ENCODE measurements at regions not wholly inside any gene's neighbourhood (a gene's known extent, or its start where the extent isn't known, plus 50 kb on each side); places are given as distances from the start of the nearest gene placed in this dataset.

GRCh38 chr16:9499941-9500593 lies 408.6 kb downstream of the HAPSTR1 start:
- H3K27me3 ChIP-seq (ENCODE audit: control insufficient read depth, insufficient read depth, low read length): no peaks in the 10 kb centered on the region

GRCh38 chr16:9500872-9501271 lies 409.4 kb downstream of the HAPSTR1 start:
- Mint-ChIP-seq H3K9me3 (peaks cover 0 to 3% of the 10 kb centered on the region in 2 donors), H3K4me3 (no peak overlapping the region), H3K27me3 (ENCODE audit: low read depth in 2 of 2) (no peaks in the 10 kb centered on the region), H3K36me3 (no peaks in the 10 kb centered on the region), H3K4me1 (no peaks in the 10 kb centered on the region), H3K27ac (no peak overlapping the region)
- H3K4me1 ChIP-seq (ENCODE audit: control insufficient read depth, insufficient read depth, low read length): no peaks in the 10 kb centered on the region
- peaks cover 4% of the 10 kb centered on the region for H3K9me3 ChIP-seq (ENCODE audit: control insufficient read depth, insufficient read depth, low read length)
- no peaks in the 10 kb centered on the region for H3K36me3 ChIP-seq (ENCODE audit: control insufficient read depth, insufficient read depth, low read length)
- DNase-seq (no peak), ATAC-seq (no peak)
- no peak overlapping the region for H3K27ac ChIP-seq (ENCODE audit: low read length)
- no peaks in the 10 kb centered on the region for H3K27me3 ChIP-seq (ENCODE audit: control insufficient read depth, insufficient read depth, low read length)
- intact Hi-C loops (cut with micrococcal nuclease): no loop called here
- no peak overlapping the region for H3K4me3 ChIP-seq (ENCODE audit: low read length)
- WGBS (ENCODE audit: insufficient coverage): 71% methylated on average over 2 of the region's 2 CpGs
- TF ChIP-seq CTCF (IDR thresholded peaks at IDR 0.05): no peak

More at GRCh38 chr16:9499941-9500593, 408.6 kb downstream of the HAPSTR1 start:
- Mint-ChIP-seq H3K9me3 (peaks cover 0 to 3% of the 10 kb centered on the region in 2 donors), H3K36me3 (no peaks in the 10 kb centered on the region), H3K27me3 (ENCODE audit: low read depth in 2 of 2) (no peaks in the 10 kb centered on the region), H3K4me3 (no peak overlapping the region), H3K27ac (no peak overlapping the region), H3K4me1 (no peaks in the 10 kb centered on the region)
- Histone ChIP-seq H3K36me3 (ENCODE audit: control insufficient read depth, insufficient read depth, low read length) (no peaks in the 10 kb centered on the region), H3K4me1 (ENCODE audit: control insufficient read depth, insufficient read depth, low read length) (no peaks in the 10 kb centered on the region), H3K9me3 (ENCODE audit: control insufficient read depth, insufficient read depth, low read length) (peaks cover under 1% of the 10 kb centered on the region), H3K4me3 (ENCODE audit: low read length) (no peak overlapping the region), H3K27ac (ENCODE audit: low read length) (no peak overlapping the region)
- intact Hi-C loops (cut with micrococcal nuclease): no loop called here
- TF ChIP-seq CTCF (IDR thresholded peaks at IDR 0.05): no peak
- ATAC-seq (no peak), DNase-seq (no peak)
- 17% methylated on average over 1 of the region's 1 CpG for WGBS (ENCODE audit: insufficient coverage)

GRCh38 chr16:9503251-9503984 lies 412.0 kb downstream of the HAPSTR1 start:
- no peak for TF ChIP-seq CTCF (IDR thresholded peaks at IDR 0.05)
- no peaks in the 10 kb centered on the region for H3K4me1 Mint-ChIP-seq
- ATAC-seq: no peak

More at GRCh38 chr16:9503251-9503984, 412.0 kb downstream of the HAPSTR1 start:
- H3K27me3 ChIP-seq (ENCODE audit: control insufficient read depth, insufficient read depth, low read length): no peaks in the 10 kb centered on the region
- intact Hi-C loops (cut with micrococcal nuclease): no loop called here
- DNase-seq: no peak
- H3K9me3 ChIP-seq (ENCODE audit: control insufficient read depth, insufficient read depth, low read length): peaks cover 4% of the 10 kb centered on the region
- Mint-ChIP-seq H3K4me3 (no peak overlapping the region), H3K27ac (no peak overlapping the region), H3K27me3 (ENCODE audit: low read depth in 2 of 2) (no peaks in the 10 kb centered on the region), H3K9me3 (peaks cover 1 to 3% of the 10 kb centered on the region in 2 donors), H3K36me3 (no peaks in the 10 kb centered on the region)
- WGBS (ENCODE audit: insufficient coverage): 52% methylated on average over 3 of the region's 3 CpGs
- H3K4me1 ChIP-seq (ENCODE audit: control insufficient read depth, insufficient read depth, low read length): no peaks in the 10 kb centered on the region
- no peaks in the 10 kb centered on the region for H3K36me3 ChIP-seq (ENCODE audit: control insufficient read depth, insufficient read depth, low read length)
- no peak overlapping the region for H3K27ac ChIP-seq (ENCODE audit: low read length)
- no peak overlapping the region for H3K4me3 ChIP-seq (ENCODE audit: low read length)
